DMS53 treated with DMSO at 0.1 percent for 48 hours (cell line): ENCODE measurements at regions not wholly inside any gene's neighbourhood (a gene's known extent, or its start where the extent isn't known, plus 50 kb on each side); places are given as distances from the start of the nearest gene placed in this dataset.

ENCODE experiments used
- DNase-seq: peaks from one replicate; lab custom pipeline; 2025; ENCODE audit not compliant: unreplicated experiment; lab: John Stamatoyannopoulos, UW

DNA sequence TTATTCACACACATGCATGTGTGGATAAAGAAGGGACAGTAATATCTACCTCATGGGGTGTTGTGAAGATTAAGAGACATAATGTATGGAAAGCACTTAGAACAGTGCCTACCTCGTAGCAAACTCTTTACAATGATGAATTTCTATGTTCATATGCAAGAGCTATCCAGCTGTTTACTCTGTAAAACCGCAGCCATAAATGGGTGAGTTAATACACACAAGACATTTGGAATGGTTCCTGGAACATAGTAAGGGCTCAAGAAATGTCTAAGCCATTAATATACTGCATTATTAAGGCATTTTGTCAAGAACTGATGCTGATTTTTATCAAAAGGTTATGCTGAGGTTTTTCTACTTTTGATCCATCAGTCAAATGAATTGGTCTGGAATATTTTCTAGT, 1076.2 kb downstream of the TSN start:
- peak; percentile 20 for DNase-seq

DNA sequence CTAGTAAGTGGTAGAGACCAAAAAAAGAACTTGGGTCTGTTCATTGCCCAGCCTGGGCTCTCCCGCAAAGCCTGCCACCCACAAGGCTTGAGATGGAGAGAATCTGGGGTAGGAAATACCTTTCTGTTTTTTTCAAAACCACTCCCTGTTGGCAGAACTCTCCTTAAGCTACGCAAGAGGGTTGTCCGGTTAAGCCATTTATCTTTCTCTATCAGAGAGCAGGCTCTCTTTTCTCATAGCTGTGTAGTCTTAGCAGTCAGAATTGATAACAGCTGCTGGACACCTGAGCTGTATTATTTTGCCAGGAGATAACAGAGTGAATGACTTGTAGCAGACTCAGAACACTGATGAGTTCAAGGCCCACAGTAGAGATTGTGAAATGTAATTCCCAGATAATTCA, 1088.1 kb downstream of the TSN start:
- no peak for DNase-seq

DNA sequence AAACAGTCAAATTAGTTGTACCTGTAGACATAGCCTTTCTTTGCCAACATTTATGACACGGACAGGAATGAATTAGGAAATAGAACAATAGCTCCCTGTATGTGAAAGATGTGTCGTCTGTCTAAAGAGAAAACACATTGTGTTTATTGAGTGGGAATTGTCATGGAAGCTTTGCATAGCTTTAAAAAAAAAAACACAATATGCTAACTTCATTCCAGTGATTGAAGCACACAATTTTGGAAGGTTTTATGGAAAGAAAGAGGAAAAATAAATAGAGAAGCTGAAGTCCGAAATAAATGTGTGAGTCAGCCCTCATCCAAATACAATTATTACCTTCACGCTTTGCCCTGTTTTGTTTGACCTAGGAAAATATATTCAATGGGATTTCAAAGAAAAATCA, 1095.7 kb downstream of the TSN start:
- DNase-seq = no peak

DNA sequence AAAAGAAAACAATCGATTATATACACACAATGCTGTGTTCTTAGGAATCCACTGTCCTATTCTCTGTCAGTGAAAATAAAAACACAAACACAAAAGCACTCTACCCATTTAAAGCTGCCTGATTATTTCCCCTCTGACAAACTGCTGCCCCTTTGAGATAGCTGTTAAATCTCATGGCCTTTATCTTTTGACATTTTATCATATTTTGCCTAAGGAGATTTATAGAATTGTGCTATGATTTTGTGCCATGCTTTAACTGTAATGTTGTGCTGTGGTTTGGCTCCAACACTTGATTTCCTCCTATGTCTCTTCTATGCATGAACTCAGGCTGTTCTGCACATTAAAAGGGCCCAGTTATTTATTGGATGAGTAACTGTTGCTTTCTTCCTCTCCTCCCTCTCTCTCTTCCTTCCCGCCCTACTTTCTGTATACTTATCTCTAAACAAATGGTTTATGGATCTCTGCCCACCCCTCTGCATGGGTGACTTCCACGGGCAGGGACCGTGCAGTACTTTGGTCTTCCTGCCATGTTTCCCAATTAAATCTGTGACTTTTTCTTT, 1096.6 kb downstream of the TSN start:
- DNase-seq = no peak

DNA sequence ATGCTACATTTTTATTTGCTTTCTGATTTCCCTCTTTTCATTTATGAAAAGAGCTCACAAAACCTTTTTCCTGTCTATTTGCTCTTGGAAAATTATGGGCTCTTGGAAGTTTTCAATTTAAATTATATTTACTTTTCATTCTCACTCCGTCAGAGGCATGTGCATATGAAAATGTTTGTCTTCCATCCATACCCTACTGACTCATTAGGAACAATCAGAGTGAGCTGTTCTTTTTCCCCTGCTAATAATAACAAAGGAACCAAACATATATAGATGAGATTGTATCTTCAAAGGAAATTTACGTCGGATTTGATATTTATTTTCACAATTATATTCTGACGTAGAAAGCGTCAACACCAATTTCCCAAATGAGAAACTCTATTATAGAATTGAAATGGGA, 1101.2 kb downstream of the TSN start:
- no peak for DNase-seq

DNA sequence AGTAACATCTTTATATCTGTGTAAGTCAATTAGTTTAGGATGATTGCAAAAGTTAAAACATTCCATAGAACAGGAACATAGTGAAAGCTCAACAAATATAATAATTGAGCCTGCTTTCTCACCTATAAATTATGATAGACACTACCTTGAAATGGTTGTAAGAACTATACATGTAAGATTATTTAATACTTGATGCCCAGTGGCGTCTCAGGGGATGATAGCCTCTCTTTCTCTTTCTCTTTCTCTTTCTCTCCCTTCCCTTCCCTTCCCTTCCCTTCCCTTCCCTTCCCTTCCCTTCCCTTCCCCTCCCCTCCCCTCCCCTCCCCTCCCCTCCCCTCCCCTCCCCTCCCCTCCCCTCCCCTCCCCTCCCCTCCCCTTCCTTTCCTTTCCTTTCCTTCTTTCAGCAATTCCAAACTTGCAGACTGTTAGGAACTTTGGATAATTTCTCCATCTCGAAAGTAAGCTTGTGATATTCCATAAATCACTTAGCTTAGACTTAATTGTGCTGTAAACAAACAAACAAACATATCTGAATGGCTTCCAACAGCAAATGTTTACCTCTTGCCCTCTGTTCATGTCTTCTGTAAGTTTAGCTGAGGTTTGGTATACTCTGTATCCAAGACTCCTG, 1102.7 kb downstream of the TSN start:
- DNase-seq = no peak

DNA sequence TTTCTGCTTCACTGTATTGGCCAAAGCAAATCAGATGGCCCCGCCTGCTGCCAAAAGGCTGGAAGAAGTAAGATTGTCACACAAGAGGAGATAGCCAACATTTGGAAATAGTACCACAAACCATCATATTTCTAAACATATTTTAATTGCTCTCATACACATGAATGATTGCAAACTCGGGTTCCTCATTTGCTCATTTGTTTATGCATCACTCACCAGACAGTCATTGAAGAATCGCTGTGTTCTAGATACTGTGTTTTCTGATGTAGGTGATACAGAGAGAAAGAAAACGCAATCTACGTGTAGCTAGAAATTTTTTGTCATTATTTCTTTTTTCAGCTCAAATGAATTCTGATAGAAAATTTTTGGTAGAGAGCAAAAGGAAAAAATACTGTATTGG, 1103.4 kb downstream of the TSN start:
- DNase-seq = no peak

DNA sequence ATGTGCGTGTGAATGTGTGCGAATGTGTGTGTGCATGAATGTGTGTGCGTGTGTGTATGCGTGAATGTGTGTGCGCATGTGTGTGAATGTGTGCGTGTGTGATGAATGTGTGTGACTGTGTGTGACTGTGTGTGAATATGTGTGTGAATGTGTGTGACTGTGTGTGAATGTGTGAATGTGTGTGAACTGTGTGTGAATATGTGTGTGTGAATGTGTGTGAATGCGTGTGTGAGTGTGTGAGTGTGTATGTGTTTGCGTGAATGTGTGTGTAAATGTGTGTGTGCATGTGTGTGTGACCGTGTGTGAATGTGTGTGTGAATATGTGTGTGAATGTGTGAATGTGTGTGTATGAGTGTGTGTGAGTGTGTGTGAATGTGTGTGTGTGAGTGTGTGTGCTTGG, 1103.8 kb downstream of the TSN start:
- DNase-seq = no peak

DNA sequence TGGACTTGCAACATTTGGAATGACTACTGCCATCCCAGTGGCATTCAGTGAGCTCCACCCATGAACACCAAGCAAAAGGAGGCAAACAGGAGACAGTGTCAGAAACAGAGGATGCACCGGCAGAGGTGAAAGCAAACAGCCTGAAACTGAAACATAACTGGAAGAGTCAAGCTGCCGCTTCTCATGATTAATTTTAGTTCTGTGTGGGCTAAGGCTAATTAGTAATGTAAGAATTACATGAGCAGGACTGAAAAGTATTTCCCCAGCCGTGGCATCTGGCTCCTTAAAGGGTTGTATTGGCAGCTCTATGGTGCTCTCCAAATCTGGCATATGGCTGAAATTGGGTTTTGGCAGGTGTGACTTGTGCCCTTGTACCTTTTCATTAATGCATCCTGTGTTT, 1108.1 kb downstream of the TSN start:
- no peak for DNase-seq

DNA sequence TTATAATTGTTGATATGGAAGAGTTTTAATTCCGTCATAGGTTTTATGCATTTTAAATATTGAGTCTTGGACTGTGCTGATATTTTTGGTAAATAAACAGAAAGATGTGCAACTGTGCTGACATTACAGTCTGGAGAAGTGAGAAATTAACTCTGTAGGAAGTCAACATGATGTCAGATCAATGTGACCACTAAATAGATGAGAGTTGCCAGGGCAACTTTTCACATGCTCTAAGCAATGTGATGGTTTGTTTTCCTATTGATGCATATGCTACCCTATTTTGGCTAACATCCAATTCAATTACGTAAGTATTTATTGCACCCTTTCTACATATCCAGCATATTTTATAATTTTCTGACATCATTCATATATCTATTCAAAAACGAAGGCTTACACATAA, 1109.3 kb downstream of the TSN start:
- no peak for DNase-seq

DNA sequence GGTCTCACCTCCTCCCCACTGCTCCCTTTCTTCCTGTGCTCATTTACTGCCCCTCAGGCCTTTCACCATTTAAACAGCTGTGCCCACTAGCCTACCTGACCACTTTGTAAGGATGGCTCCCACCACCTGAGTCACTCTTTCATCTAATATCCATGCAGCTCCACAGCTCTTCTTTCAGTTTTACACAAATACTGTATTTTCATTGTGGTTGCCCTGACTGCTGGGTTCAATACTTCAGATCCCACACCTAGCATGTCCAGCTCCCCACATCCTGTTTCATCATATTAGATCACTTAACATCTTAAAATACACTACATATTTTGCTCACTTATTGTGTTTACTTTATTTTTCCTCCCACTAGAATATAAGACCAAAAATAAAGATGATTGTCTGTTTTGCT, 1110.6 kb downstream of the TSN start:
- DNase-seq = no peak

DNA sequence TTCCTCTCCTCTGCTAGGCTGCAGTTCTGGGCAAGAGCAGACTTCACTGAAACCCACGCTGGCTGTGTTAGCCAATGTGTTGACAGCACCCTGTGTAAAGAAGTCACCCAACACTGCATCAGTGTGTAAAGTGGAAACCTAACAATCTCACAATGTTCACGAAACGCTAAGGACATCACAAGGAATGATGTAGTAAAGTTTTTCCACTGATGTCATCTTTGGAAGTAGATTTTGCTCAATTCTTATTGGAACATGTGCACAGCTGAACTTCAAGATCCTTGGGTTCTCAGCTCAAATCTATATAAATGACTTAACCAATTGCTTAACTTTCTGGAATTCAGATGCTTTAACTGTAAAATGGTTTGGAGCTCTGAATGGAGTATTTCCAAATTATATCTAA, 1112.5 kb downstream of the TSN start:
- DNase-seq = no peak

DNA sequence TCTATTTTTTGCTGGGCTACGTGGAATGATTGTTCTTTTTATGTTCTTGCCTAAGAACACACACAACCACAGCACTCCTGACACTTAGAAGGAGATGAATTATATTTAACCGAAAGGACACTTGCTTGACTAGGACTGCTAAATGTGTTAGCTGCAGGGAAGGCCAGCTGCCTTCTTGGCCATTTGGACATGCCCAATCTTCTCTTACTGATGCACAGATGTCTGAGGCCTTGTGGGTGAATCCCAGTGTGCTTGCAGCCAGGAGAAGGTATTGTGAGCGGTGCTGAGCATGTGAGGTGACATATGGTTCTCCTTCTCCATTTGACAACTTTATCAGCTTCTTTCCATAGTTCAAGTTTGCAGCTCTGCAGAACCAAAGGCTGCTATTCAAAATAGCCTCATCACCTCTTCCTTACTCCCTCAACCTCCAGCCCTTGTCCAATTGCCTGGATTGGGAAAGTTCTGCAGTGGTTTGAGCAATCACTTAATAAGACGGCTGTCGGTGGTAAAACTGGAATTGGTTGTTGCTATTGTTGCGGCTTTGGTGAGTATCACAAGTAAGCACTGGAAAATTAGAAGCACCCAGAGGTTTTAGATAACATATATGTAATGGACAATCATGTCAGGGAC, 1113.3 kb downstream of the TSN start:
- DNase-seq = no peak

DNA sequence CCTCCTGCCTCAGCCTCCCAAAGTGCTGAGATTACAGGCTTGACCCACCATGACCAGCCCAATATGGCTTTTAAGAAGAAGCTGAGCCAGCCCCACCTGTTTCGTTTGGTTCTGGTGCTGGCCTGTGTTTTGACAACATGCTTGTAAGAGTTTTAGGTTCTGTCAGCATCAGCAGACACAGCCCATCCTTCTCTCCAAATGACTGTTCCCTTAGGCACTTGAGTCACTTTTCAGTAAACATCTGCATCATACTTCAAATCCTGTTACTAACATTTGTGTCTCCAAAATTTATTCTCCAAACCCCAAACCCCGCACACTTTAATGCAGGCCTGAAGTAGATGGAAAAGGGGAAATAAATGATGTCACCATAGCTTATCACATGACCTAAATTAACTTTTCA, 1118.5 kb downstream of the TSN start:
- no peak for DNase-seq

DNA sequence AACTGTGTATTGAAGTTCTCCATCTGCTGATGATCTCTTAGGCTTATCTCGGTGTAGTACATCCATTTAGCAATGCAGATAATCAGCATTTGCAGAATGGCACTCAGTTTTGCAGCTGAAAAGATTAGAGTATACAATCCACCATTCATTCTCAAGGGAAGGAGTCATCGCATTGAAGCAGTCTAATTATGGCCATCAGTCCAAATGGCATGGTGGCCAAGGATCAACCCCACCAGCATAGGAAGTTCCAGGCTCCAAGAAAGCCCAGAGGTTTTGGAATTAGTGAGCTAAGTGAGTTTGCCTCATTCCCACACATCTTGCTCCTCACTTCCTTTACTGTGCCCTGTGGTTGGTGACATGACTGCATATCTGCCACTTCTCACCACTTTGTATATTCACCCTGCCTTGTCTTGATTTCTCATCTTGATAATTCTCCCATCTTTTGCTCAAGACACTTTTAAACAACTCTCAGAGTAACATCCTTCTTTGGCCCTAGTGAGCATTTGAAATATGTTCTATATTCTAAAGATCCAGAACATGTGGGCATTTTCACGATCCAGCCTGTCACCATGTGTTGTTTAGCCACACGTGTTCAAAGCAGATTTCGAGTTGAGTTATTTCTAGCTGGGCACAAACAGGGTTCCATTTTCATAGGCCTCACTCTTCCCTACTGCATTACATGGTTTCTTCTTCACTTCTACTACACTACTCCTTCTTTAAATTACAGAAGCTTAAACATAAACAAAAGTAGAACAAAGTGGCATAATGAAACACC, 1119.8 kb downstream of the TSN start:
- no peak for DNase-seq

DNA sequence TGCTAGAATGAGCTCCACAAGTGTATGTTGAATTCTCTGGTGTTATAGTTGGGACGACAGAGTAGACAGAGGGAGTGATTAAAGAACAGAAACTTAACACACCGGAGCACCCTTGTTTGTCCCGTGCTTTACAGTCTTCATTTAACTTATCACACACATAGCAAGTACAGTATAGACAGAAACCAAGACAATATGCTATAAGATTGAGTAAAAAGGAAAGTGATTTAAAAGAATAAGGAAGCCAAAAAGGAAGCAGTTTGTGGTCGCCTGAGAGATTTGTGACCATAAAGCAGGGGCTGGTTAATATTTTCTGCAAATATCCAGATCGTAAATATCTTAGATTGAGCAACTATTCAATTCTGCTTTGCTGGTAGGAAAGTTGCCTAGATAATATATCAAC, 1128.4 kb downstream of the TSN start:
- DNase-seq = no peak

DNA sequence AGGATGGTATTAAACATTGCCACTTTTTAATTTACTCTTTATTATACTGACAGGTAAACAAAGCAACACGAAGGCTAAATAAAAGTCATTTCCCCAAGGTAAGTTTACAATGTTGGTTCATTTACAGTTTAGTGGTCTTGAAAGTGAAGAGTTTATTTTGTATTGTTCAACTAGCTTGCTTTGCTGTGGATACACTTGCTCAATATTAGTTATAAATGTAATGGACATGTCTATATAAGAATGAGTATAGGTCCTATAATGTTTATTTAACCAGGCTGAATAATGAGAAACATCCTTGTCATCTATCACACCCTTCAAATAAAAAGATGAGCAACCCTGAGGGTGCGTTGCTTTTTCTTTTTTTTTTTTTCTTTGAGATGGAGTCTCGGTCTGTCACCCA, 1129.4 kb downstream of the TSN start:
- no peak for DNase-seq

DNA sequence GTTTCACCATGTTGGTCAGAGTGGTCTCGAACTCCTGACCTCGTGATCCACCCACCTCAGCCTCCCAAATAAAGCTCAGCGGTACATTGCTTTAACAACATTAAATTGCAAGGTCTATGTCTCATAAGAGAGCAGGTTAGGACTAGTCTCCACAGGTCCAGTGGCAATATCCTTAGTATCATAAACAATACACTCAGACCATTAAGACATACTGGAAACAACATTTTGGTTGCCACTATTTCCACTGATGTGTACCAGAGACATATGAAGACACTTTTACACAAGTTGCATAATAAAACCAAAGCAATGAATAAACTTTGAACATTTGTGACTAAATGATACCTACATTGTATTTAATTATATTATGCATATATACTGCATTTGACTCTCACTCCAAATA, 1130.0 kb downstream of the TSN start:
- DNase-seq = no peak

DNA sequence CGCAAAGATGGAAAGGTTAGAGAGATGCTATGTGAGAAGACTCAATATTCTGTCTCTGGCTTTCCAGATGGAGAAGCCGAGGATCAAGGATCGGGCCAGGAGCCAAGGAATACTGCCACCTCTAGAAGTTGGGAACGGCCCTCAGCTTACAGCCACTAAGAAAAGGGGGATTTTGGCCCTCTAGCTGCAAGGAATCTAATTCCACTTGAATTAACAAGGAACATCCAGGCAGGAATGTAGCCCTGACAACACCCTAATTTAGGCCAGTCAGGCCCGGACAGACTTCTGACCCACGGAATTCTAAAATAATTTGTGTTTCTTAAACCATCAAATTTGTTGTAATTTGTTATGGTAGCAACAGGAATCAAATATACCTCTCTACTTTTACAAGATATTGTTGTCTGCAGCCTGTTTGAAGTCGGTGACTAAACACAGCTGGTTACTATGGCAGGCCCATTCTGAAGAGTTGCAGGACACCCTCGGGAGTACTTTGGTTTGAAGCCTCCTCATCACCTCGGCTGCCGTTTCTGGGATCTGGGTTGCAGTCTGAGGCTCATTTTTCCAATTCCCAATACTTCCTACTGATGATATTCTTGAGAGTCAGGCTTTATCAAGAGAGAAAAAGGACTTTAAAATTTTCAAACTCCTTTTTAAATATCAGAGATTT, 1131.2 kb downstream of the TSN start:
- DNase-seq = no peak

DNA sequence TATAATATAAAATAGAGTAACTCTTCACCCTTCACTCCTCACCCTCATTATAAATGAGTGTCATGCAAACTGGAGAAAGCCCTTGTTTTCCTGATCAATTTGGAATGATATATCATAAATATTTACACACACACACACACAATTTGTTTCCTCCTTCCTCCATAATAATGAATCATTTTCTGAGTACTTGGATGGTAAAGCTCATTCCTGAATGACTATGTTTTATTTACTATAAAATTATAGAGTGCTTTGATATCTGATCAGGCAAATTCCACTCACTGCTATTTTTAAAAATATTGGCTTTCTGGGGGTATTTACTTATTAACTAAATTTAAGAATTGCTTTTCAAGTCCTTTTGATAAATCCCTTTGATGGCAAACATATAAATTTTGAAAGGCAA, 1125.5 kb upstream of the CNTNAP5 start:
- DNase-seq = no peak

DNA sequence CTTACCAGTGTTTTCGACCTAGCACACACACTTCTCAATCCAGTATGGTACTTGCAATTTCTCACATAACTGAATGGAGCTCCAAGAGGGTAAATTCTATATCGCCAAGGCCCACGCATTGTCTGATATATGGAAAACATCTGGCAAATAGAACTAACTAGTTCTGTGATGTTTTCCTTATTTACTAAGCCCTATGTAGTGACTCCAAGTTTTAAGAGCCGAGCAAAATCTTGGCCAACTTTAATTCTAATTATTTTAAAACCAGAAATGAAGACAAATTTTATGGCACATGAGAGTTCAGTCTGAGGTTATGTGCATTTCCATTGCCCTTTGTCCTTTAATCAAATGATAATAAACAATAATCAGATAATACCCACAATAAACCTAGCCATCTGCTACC, 1119.7 kb upstream of the CNTNAP5 start:
- no peak for DNase-seq

DNA sequence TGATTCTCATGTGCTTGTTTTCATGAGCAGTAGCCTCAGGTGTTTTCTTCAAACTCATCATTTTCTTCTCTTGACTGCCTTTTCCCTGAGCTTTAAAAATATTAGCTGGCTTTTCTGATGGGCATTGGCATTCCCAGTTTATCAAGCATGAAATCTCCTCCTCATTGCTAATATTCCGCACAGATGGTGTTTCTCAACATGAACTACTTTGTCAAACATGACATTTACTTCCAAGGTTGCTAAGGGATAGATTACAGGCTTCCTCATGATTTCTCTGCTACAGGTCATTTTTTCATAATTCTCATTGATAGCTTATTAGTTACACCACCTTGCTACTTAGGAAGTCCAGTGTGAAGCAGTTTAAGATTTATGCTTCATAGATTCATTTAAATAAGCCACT, 1116.9 kb upstream of the CNTNAP5 start:
- no peak for DNase-seq
